SJCRH30 (cell line): ENCODE measurements at regions not wholly inside any gene's neighbourhood (a gene's known extent, or its start where the extent isn't known, plus 50 kb on each side); places are given as distances from the start of the nearest gene placed in this dataset.

Source experiments
- DNase-seq, 2 experiments: peaks; one replicate each; pipeline ENCODE4 v3.0.0-alpha.2; 2015 to 2020
- H3K27ac ChIP-seq: fragments of 250-450 bp; sonication (Bioruptor Pico); 2 replicates; pipeline ENCODE4 v1.5.1; 2020; ENCODE audit warnings: mild to moderate bottlenecking, moderate library complexity
- H3K27me3 ChIP-seq: fragments of 250-450 bp; sonication (Bioruptor Pico); 2 replicates; pipeline ENCODE4 v1.5.1; 2020; ENCODE audit warnings: mild to moderate bottlenecking, moderate library complexity
- H3K36me3 ChIP-seq: fragments of 250-450 bp; sonication (Bioruptor Pico); 2 replicates; pipeline ENCODE4 v1.5.1; 2020; ENCODE audit warnings: mild to moderate bottlenecking, moderate library complexity
- H3K4me1 ChIP-seq: fragments of 250-450 bp; sonication (Bioruptor Pico); 2 replicates; pipeline ENCODE4 v1.5.1; 2020; ENCODE audit warnings: mild to moderate bottlenecking, moderate library complexity
- H3K4me3 ChIP-seq: fragments of 250-450 bp; sonication (Bioruptor Pico); 2 replicates; pipeline ENCODE4 v1.5.1; 2020; ENCODE audit warnings: mild to moderate bottlenecking, moderate library complexity
- H3K9me3 ChIP-seq: fragments of 250-450 bp; sonication (Bioruptor Pico); replicated peaks from 2 replicates; pipeline ENCODE4 v1.5.1; 2020; ENCODE audit warnings: mild to moderate bottlenecking, moderate library complexity

DNA sequence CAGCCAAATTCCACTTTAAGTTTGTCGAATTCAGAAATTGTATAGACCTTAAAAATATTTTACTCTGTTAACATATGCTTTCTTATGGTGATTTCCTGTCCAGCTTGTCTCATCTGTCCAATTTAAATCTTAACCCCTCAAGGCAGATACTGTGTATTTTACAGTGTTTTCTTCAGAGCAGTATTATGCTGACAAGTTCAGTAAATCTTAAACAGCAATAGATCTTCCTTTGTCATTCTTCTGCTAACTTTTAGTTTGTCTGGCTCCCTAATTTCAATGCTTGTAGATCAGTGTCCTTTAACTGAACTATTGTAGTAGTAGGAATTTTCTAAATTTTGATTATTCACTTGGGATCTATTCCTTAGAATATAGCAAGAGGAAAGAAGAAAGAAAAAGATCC lies 52.8 kb upstream of the MEIS1 start:
- H3K36me3 ChIP-seq: no peaks in the 10 kb centered on the region
- H3K9me3 ChIP-seq: no peaks in the 10 kb centered on the region

DNA sequence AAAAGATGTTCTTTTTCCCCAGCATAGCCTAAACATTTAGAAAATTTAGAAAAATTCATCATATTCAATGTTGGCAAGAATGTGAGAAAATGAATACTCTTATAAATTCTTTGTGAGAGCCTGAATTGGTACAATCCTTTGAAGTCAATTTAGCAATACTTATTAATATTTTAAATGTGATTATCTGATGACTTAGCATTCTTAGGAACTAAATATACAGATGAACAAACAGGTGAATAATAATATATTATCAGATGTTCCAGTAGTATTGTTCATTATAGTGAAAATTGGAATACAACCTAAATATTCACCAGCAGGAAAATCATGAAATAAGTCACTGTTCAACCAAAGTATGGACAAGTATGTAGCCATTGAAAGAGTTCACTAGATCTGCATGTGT lies 55.5 kb upstream of the MEIS1 start:
- no peak for DNase-seq
- H3K27me3 ChIP-seq: no peaks in the 10 kb centered on the region
- no peaks in the 10 kb centered on the region for H3K9me3 ChIP-seq
- H3K36me3 ChIP-seq: no peaks in the 10 kb centered on the region
- H3K4me3 ChIP-seq: no peak overlapping the region
- H3K4me1 ChIP-seq: no peaks in the 10 kb centered on the region
- no peak overlapping the region for H3K27ac ChIP-seq

More for the DNA sequence above, 52.8 kb upstream of the MEIS1 start:
- Histone ChIP-seq H3K27me3 (no peaks in the 10 kb centered on the region), H3K27ac (no peak overlapping the region), H3K4me1 (no peaks in the 10 kb centered on the region), H3K4me3 (no peak overlapping the region)
- DNase-seq: no peak

DNA sequence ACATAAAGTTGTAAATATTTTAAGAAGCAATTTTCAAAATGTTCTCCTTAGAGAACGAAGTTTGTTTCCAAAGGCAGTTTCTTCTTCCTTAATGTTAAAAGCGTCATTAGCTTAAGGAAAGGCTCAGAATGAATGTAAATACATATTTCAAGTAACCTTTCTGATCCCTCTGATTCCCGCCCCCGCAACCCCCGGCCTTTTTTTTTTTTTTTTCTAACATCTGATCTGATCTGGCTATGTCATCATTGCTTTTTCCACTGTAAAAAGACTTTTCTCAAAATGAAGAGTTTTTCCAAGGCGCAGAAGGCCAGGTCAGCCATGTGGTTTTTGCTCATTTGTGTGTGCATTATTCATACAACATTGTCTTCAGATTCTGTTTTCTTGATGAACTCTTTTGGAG lies 57.1 kb upstream of the MEIS1 start:
- H3K4me1 ChIP-seq: no peaks in the 10 kb centered on the region
- H3K36me3 ChIP-seq: no peaks in the 10 kb centered on the region
- H3K9me3 ChIP-seq: no peaks in the 10 kb centered on the region
- H3K27me3 ChIP-seq: no peaks in the 10 kb centered on the region
- DNase-seq: no peak
- no peak overlapping the region for H3K4me3 ChIP-seq
- H3K27ac ChIP-seq: no peak overlapping the region

DNA sequence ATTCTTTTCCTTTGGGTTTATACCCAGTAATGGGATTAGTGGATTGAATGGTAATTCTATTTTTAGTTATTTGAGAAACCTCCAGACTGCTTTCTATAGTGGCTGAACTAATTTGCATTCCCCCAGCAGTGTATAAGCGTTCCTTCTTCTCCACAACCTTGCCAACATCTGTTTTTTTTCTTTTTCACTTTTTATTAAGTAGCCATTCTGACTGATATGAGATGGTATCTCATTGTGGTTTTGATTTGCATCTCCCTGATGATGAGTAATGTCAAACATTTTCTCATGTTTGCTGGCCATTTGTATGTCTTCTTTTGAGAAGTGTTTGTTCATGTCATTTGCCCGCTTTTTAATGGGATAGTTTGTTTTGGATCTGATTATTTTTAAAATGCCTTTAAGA lies 64.1 kb upstream of the MEIS1 start:
- no peak overlapping the region for H3K4me3 ChIP-seq
- H3K9me3 ChIP-seq: no peaks in the 10 kb centered on the region
- no peaks in the 10 kb centered on the region for H3K27me3 ChIP-seq
- DNase-seq: no peak
- no peaks in the 10 kb centered on the region for H3K4me1 ChIP-seq
- no peak overlapping the region for H3K27ac ChIP-seq
- no peaks in the 10 kb centered on the region for H3K36me3 ChIP-seq

DNA sequence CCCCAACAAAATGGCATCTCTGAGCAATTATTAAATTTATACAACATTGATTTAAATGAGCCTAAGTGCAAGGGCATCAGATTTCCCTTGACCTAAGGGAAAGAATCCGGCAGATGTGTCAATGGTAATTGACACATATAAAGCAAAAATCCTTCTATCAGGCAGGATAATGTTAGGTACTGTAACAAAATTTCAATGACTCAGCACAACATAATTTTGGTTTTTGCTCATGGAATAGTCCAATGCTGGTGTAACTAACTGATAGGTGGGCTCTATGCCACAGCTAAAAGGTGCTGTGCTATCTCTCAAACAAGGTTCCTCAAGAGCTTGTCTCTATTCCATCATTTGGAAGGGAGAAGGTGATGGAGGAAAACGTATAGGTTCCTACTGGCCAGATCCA lies 68.3 kb upstream of the MEIS1 start:
- Histone ChIP-seq H3K27me3 (0 out of 2 replicates have a peak, but pooled peaks cover 2% of the 10 kb centered on the region), H3K4me3 (no peak overlapping the region), H3K9me3 (no peaks in the 10 kb centered on the region), H3K27ac (no peak overlapping the region), H3K36me3 (no peaks in the 10 kb centered on the region), H3K4me1 (peaks cover 19% of the 10 kb centered on the region)
- no peak for DNase-seq

DNA sequence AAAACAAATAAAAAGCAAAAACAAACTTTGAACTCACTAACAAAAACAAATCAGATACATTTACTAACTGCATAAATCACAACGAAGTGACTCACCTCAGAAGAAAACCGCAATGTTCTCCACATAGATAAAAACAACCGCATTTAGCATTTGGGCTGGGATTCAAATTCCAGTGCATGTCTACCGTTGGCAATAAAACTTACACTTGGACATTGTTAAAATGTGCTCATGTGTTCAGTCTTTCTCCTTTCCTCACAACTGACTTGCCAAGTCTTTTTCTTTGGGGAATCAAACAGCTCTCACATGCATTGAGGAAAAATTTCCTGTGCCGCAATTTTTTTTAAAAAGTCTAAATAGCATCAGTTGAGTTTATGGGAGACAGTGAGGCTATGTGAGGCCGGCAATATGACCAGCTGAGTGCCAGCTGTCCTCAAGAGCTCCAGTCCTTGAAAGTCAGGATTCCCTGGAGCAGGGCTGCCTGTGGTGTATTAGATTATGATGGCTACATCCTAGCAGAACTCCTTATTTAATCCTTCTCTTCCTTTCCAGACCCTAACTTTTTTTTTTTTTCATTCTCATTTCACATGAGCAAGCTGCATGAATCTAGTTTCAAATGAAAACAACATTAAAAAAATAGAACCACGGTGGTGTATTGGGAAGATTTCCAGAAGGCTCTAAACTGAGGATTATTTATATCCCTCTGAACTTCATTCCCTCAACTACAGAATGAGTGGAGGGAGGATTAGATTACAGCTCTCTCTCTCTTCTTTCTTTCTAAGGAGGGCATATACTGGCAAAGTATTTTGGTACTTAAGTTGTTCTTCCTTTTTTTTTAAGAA lies 70.2 kb upstream of the MEIS1 start:
- Histone ChIP-seq H3K4me3 (no peak overlapping the region), H3K27ac (no peak overlapping the region), H3K4me1 (peaks cover 19% of the 10 kb centered on the region), H3K9me3 (no peaks in the 10 kb centered on the region), H3K36me3 (no peaks in the 10 kb centered on the region), H3K27me3 (0 out of 2 replicates have a peak, but pooled peaks cover 2% of the 10 kb centered on the region)
- DNase-seq: peak; percentile 56 to 75

DNA sequence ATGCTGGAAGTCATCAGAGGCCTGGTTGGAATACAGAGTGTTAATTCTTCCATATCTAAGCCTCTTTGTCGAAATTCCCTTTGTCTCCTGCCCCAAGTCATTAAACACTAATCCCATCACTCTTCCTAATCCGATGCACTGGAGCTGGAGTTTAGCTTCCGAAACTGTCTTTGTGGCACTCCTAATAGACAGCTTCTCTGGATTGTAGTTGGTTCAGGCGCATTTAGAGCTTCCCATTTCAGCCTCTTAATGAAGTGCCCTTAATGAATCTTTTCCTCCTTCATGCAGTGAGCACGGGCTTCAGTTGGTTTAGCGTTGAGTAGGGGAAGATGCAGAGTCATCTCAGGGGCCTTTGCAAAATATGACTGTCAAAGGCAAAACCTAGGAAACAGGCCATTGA lies 72.2 kb upstream of the MEIS1 start:
- peaks cover 19% of the 10 kb centered on the region for H3K4me1 ChIP-seq
- DNase-seq: no peak
- H3K36me3 ChIP-seq: no peaks in the 10 kb centered on the region
- H3K27me3 ChIP-seq: 0 out of 2 replicates have a peak, but pooled peaks cover 2% of the 10 kb centered on the region
- H3K27ac ChIP-seq: no peak overlapping the region
- no peak overlapping the region for H3K4me3 ChIP-seq
- H3K9me3 ChIP-seq: no peaks in the 10 kb centered on the region

DNA sequence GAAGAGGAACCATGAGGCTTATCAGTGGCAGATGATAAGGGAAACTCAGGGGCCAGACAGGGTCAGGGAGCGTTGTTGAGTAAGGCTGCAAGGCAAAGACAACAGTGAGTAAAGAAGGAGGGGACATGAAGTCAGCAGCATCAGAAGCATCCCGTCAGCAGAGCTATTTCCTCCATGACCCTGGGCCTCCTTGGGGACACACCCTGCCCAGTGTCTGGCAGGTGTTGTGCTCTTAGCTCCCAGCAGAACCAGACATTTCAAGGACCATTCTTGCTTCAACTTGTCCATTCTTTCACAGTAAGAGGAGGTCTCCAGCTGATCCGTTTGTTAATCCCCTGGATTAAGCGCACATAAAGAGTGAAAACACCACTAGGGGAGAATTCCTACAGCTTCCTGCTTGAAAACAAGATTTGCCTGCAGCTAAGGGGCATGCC lies 88.7 kb upstream of the MEIS1 start:
- peaks cover 7% of the 10 kb centered on the region; the same call in 1 of the 2 replicates for H3K4me1 ChIP-seq

DNA sequence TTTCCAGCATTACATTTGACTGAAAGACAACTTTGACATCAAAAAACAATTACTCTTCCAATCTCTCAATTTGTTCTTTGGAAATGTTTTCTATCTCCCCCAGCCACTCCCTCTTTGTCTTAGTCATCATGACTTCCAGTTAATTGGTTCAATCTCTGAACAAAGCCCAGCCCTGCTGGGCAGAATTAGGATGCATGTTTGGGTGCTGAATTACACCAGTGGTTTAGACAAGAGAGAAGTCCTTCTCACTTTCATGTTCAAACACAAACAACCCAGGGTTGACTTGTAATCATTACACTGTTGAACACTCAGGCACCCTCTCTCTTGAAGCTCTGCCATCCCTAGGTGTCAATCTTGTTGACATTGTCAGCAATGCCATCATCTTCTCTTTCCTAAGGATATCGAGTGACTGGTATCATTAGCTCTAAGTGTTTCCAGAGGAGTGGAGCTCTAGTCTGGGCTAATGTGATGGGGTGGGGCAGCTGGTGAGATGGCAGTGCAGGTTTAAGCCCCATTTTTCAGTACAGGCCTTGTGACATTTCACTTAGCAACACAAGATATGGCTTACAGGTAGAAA lies 90.8 kb upstream of the MEIS1 start:
- Histone ChIP-seq H3K36me3 (no peaks in the 10 kb centered on the region), H3K4me1 (peaks cover 7% of the 10 kb centered on the region; the same call in 1 of the 2 replicates), H3K27me3 (no peaks in the 10 kb centered on the region), H3K4me3 (no peak overlapping the region), H3K9me3 (no peaks in the 10 kb centered on the region), H3K27ac (no peak overlapping the region)
- no peak for DNase-seq

More for the DNA sequence above, 88.7 kb upstream of the MEIS1 start:
- no peak overlapping the region for H3K4me3 ChIP-seq
- H3K27me3 ChIP-seq: no peaks in the 10 kb centered on the region
- H3K27ac ChIP-seq: no peak overlapping the region
- peak; percentile 19 to 52 for DNase-seq
- H3K9me3 ChIP-seq: no peaks in the 10 kb centered on the region
- H3K36me3 ChIP-seq: no peaks in the 10 kb centered on the region

DNA sequence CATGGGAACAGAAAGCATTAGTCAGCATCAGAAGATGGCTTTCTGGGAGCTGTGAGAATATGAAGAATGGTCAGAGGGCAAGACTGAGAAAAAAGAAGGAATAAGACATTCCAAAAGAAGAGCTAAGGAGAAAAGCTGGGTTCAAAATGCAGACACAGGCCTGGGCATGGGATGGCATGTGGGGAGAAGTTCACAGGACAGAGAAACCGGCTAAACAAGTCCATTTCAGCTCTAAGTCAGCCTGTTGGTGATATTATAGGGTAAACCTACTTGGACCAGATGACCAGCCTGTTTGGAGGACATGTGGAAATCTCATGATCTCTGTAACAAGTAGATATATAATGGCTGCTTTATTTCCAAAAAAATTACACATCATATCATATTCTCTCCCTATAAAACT lies 91.7 kb upstream of the MEIS1 start:
- DNase-seq: no peak
- Histone ChIP-seq H3K4me3 (no peak overlapping the region), H3K36me3 (no peaks in the 10 kb centered on the region), H3K9me3 (no peaks in the 10 kb centered on the region), H3K27ac (no peak overlapping the region), H3K27me3 (no peaks in the 10 kb centered on the region), H3K4me1 (peaks cover 7% of the 10 kb centered on the region; the same call in 1 of the 2 replicates)

DNA sequence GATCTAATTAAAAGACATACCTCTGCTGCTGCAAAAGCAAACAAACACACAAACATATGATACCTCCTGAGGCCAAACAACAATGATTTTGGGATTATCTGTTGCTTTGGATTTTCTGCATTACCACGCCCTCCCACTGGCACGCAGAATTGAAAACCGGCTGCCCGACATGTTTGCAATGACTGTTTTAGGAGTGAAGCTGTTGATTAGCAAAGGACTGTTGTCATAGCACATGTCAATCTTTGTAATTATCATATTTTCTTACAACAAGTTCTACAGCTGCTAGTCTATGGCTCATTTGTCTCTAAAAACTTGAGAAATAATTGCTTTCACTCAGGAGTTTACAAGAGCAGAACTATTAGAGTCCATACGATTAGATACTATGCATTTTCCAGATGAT lies 94.4 kb upstream of the MEIS1 start:
- no peaks in the 10 kb centered on the region; the same call in 1 of the 2 replicates for H3K4me1 ChIP-seq
- no peak for DNase-seq
- no peak overlapping the region for H3K27ac ChIP-seq
- H3K9me3 ChIP-seq: no peaks in the 10 kb centered on the region
- no peaks in the 10 kb centered on the region for H3K27me3 ChIP-seq
- H3K4me3 ChIP-seq: no peak overlapping the region
- H3K36me3 ChIP-seq: no peaks in the 10 kb centered on the region

DNA sequence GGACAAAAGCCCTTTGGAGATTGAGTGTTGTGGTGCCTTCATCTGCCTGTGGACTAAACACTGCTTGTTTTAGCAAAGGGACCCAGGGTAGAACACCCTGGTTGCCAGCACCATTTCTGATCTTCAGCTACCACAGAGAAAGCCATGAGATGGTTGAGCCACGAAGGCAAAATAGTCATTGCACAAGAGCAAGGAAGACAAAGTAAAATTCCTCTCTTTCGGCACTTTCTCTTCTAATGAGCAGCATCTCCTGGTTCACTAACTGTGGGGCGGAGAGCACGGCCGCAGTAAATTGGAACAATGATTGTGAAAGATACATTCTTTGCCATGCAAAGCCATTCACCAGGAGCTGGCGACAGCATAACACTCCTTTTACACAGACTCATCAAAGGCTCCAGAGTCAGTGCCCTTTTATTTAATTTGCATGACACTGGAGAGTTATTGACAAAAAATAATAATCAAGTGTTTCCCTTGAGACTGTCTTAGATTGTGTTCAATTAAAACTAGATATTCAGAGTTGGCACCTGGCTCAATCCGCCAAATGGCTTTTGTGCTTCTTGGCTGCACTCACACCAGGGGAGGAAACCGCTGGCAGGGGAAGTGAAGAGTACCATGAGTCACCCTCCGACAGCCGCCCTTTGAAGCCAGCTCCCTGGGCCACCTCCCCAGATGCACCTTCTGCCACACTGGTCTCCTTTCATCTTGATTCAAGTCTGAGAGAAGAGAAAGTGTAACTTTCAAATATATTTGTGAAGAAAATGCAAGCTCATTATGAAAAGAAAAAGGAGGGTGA lies 100.5 kb upstream of the MEIS1 start:
- Histone ChIP-seq H3K36me3 (no peaks in the 10 kb centered on the region), H3K27me3 (no peaks in the 10 kb centered on the region; the same call in 1 of the 2 replicates), H3K4me3 (no peak overlapping the region), H3K4me1 (peaks cover 7% of the 10 kb centered on the region), H3K27ac (no peak overlapping the region), H3K9me3 (no peaks in the 10 kb centered on the region)
- peak; percentile 25 to 56 for DNase-seq

DNA sequence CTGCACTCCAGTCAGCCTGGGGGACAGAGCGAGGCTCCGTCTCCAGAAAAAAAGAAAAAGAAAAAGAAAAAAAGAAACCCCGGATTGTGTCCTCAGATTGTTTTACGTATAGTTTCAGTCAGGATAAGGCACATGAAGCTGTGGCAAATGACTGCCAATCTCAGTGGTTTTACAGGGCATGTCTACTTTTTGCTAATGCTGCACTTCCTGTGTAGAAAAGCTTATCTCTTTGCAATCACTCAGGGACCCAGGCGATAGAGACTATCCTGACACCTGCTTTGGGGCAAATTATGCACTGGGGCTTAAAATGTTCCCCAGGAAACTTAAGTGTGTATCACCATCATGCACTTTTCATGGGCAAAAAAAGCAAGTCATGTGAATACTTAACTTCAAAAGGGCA lies 103.7 kb upstream of the MEIS1 start:
- DNase-seq: no peak
- Histone ChIP-seq H3K27me3 (peaks cover 9% of the 10 kb centered on the region), H3K4me1 (peaks cover 7% of the 10 kb centered on the region), H3K9me3 (no peaks in the 10 kb centered on the region), H3K27ac (no peak overlapping the region), H3K36me3 (no peaks in the 10 kb centered on the region), H3K4me3 (no peak overlapping the region)

DNA sequence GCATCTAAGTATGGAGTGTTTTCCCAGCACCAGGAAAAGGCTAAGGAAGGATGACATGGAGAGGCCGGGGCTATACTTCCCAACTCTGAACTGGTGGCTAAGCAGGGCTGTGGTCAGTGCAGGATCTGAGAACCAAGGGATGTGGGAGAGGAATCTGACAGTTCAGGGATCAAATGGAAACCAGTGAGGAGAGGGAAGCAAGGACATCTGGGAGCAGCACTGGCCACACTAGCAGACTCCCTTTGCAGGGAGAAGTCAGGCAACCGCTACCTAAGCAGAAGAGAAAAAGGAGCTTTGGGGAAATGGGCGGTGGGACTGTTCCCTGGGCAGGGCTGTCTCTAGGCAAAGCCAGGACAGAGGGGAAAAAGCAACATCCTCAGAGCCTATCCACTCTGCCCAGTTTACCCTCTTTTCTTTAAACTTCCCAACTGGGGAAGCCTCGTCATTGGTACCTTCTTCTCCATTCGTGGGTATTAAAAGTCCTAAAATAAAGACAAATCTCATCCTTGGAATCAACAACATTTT lies 105.8 kb upstream of the MEIS1 start:
- Histone ChIP-seq H3K27ac (no peak overlapping the region), H3K9me3 (no peaks in the 10 kb centered on the region), H3K4me1 (peaks cover 4% of the 10 kb centered on the region; the same call in 1 of the 2 replicates), H3K27me3 (peaks cover 9% of the 10 kb centered on the region), H3K4me3 (no peak overlapping the region), H3K36me3 (no peaks in the 10 kb centered on the region)
- DNase-seq: no peak
